Sigmoid colon (tissue), 6 donors: ENCODE measurements at regions not wholly inside any gene's neighbourhood (a gene's known extent, or its start where the extent isn't known, plus 50 kb on each side); places are given as distances from the start of the nearest gene placed in this dataset.

Experiments used
- DNase-seq: peaks from one replicate; pipeline ENCODE4 v3.0.0-alpha.2; 2019
- H3K27ac ChIP-seq, 4 donors: fragments of 200-600 bp; sonication (generic); one replicate each; pipeline ENCODE4 v1.5.1; 2016 to 2019; ENCODE audit warnings: mild to moderate bottlenecking in 1 of 4
- H3K27me3 ChIP-seq, 3 donors: fragments of 200-600 bp; sonication (generic); one replicate each; pipeline ENCODE4 v1.5.1; 2019; ENCODE audit warnings: mild to moderate bottlenecking in 1 of 3
- H3K36me3 ChIP-seq, 4 donors: fragments of 200-600 bp; sonication (generic); one replicate each; pipeline ENCODE4 v1.5.1; 2016 to 2019
- H3K4me1 ChIP-seq, 4 donors: fragments of 200-600 bp; sonication (generic); one replicate each; pipeline ENCODE4 v1.5.1; 2017 to 2019
- H3K4me3 ChIP-seq, 4 donors: fragments of 200-600 bp; sonication (generic); one replicate each; pipeline ENCODE4 v1.5.1; 2017 to 2019; ENCODE audit warnings: mild to moderate bottlenecking in 2 of 4, moderate library complexity in 1 of 4
- H3K9me3 ChIP-seq, 4 donors: fragments of 200-600 bp in 3 of 4; sonication (generic) in 3 of 4; one replicate each; pipeline versions ENCODE4 v1.5.1 to v1.6.1; 2013 to 2019
- CTCF ChIP-seq, 4 experiments: fragments of 450-650 bp in 3 of 4; fragments of 200-600 bp in 1 of 4; IDR thresholded peaks; one replicate each; pipeline ENCODE4 v1.5.1; 2016 to 2019; ENCODE audit warnings: antibody characterized with exemption in 4 of 4, mild to moderate bottlenecking in 3 of 4, moderate library complexity in 2 of 4
- EP300 ChIP-seq, 4 donors: sonication (generic); formaldehyde crosslinking; IDR thresholded peaks; one replicate each; pipeline ENCODE4 v1.6.1; 2017; ENCODE audit warnings: antibody characterized with exemption in 4 of 4
- POLR2A ChIP-seq, 2 donors: fragments of 450-650 bp; IDR thresholded peaks; one replicate each; pipeline ENCODE4 v1.6.1; 2016; ENCODE audit warnings: antibody characterized with exemption in 2 of 2, mild to moderate bottlenecking in 2 of 2, moderate library complexity in 2 of 2
- POLR2AphosphoS5 ChIP-seq, 4 donors: sonication (generic); formaldehyde crosslinking; IDR thresholded peaks; one replicate each; pipeline ENCODE4 v1.6.1; 2017; ENCODE audit warnings: antibody characterized with exemption in 4 of 4
- WGBS, 2 donors: extraction: QIAGEN DNeasy Blood & Tissue Kit; methylation state at CpG; one replicate each; pipeline ENCODE4 v1.1.7; 2013; 5-methylcytosine and 5-hydroxymethylcytosine counted together
- intact Hi-C: fragments of 100-400 bp; cut with DNase I; formaldehyde crosslinking; loops from one replicate; pipeline ENCODE4 v1.15.1; 2023
- donor health status: healthy with polysubstance abuse.
- donor health status: healthy.

- TF ChIP-seq CTCF (IDR thresholded peaks at IDR 0.05) (no peak), POLR2A (IDR thresholded peaks at IDR 0.05) (no peak), EP300 (IDR thresholded peaks at IDR 0.05) (no peak), POLR2AphosphoS5 (IDR thresholded peaks at IDR 0.05) (no peak)
These were observed 558.2 kb downstream of the MMUT start for GRCh38 chr6:48904809-48905208.

GRCh38 chr6:48894469-48894868, 568.6 kb downstream of the MMUT start:
- no peak for TF ChIP-seq POLR2A (IDR thresholded peaks at IDR 0.05)
- no peak for TF ChIP-seq CTCF (IDR thresholded peaks at IDR 0.05)
- no peak for TF ChIP-seq POLR2AphosphoS5 (IDR thresholded peaks at IDR 0.05)
- no peak for TF ChIP-seq EP300 (IDR thresholded peaks at IDR 0.05)
- H3K4me3 ChIP-seq: no peak overlapping the region
- no peak for DNase-seq
- H3K27me3 ChIP-seq: no peaks in the 10 kb centered on the region
- WGBS, 2 donors: 84 to 90% methylated on average over 3 of the region's 3 CpGs
- no peaks in the 10 kb centered on the region for H3K4me1 ChIP-seq
- intact Hi-C loops: no loop called here
- no peak overlapping the region for H3K27ac ChIP-seq
- H3K36me3 ChIP-seq: no peaks in the 10 kb centered on the region
- H3K9me3 ChIP-seq: no peaks in the 10 kb centered on the region

More at GRCh38 chr6:48904809-48905208, 558.2 kb downstream of the MMUT start:
- intact Hi-C loops: no loop called here
- Histone ChIP-seq H3K27ac (no peak overlapping the region), H3K4me3 (no peak overlapping the region), H3K9me3 (no peaks in the 10 kb centered on the region), H3K4me1 (no peaks in the 10 kb centered on the region), H3K27me3 (no peaks in the 10 kb centered on the region), H3K36me3 (no peaks in the 10 kb centered on the region)
- no peak for DNase-seq

GRCh38 chr6:48893048-48893447, 570.0 kb downstream of the MMUT start:
- intact Hi-C loops: no loop called here
- DNase-seq: no peak
- Histone ChIP-seq H3K9me3 (no peaks in the 10 kb centered on the region), H3K4me3 (no peak overlapping the region), H3K27me3 (no peaks in the 10 kb centered on the region), H3K27ac (no peak overlapping the region), H3K36me3 (no peaks in the 10 kb centered on the region), H3K4me1 (no peaks in the 10 kb centered on the region)
- WGBS, 2 donors: 31 to 74% methylated on average over 1 of the region's 1 CpG
- TF ChIP-seq POLR2A (IDR thresholded peaks at IDR 0.05) (no peak), EP300 (IDR thresholded peaks at IDR 0.05) (no peak), POLR2AphosphoS5 (IDR thresholded peaks at IDR 0.05) (no peak), CTCF (IDR thresholded peaks at IDR 0.05) (no peak)

GRCh38 chr6:48891308-48891707, 571.7 kb downstream of the MMUT start:
- H3K27me3 ChIP-seq: no peaks in the 10 kb centered on the region
- DNase-seq: no peak
- no peak for TF ChIP-seq POLR2A (IDR thresholded peaks at IDR 0.05)
- TF ChIP-seq CTCF (IDR thresholded peaks at IDR 0.05): no peak
- TF ChIP-seq EP300 (IDR thresholded peaks at IDR 0.05): no peak
- TF ChIP-seq POLR2AphosphoS5 (IDR thresholded peaks at IDR 0.05): no peak
- intact Hi-C loops: no loop called here
- no peak overlapping the region for H3K27ac ChIP-seq
- no peaks in the 10 kb centered on the region for H3K36me3 ChIP-seq
- no peaks in the 10 kb centered on the region for H3K9me3 ChIP-seq
- no peak overlapping the region for H3K4me3 ChIP-seq
- 94% methylated on average over 3 of the region's 3 CpGs for WGBS, 2 donors
- no peaks in the 10 kb centered on the region for H3K4me1 ChIP-seq

GRCh38 chr6:48889429-48889828, 573.6 kb downstream of the MMUT start:
- H3K27ac ChIP-seq: no peak overlapping the region
- intact Hi-C loops: no loop called here
- WGBS, 2 donors: 71 to 87% methylated on average over 2 of the region's 2 CpGs
- H3K27me3 ChIP-seq: no peaks in the 10 kb centered on the region
- no peaks in the 10 kb centered on the region for H3K4me1 ChIP-seq
- no peaks in the 10 kb centered on the region for H3K9me3 ChIP-seq
- H3K4me3 ChIP-seq: no peak overlapping the region
- no peak for DNase-seq
- TF ChIP-seq POLR2A (IDR thresholded peaks at IDR 0.05) (no peak), CTCF (IDR thresholded peaks at IDR 0.05) (no peak), POLR2AphosphoS5 (IDR thresholded peaks at IDR 0.05) (no peak), EP300 (IDR thresholded peaks at IDR 0.05) (no peak)
- H3K36me3 ChIP-seq: no peaks in the 10 kb centered on the region
